Thyroid gland (tissue), 4 donors: ENCODE measurements at regions not wholly inside any gene's neighbourhood (a gene's known extent, or its start where the extent isn't known, plus 50 kb on each side); places are given as distances from the start of the nearest gene placed in this dataset.

Experiments used
- CTCF ChIP-seq, 6 experiments: fragments of 200-600 bp in 3 of 6; fragments of 450-650 bp in 3 of 6; sonication (generic) in 3 of 6; IDR thresholded peaks; one replicate each; pipeline ENCODE4 v1.5.1; 2016 to 2019; ENCODE audit warnings: antibody characterized with exemption in 6 of 6, mild to moderate bottlenecking in 2 of 6, inconsistent platforms in 1 of 6, moderate library complexity in 1 of 6
- POLR2A ChIP-seq, 2 donors: fragments of 450-650 bp; IDR thresholded peaks; one replicate each; pipeline ENCODE4 v1.6.1; 2017; ENCODE audit warnings: antibody characterized with exemption in 2 of 2, mild to moderate bottlenecking in 2 of 2, moderate library complexity in 1 of 2

GRCh38 chr11:127674754-127675153 is 674.2 kb upstream of the KIRREL3 start:
- TF ChIP-seq POLR2A (IDR thresholded peaks at IDR 0.05) (no peak), CTCF (IDR thresholded peaks at IDR 0.05) (no peak)
